Lung (tissue), 11 donors: ENCODE measurements at regions not wholly inside any gene's neighbourhood (a gene's known extent, or its start where the extent isn't known, plus 50 kb on each side); places are given as distances from the start of the nearest gene placed in this dataset.
"Not testable (repeated sequence)": the region's sequence is repeated elsewhere in the genome, so short reads cannot be mapped to it uniquely, and the experiment has no call there.

Experiments used
- ATAC-seq: fragments of 200-7000 bp; cut with Tn5 transposase; one replicate; pipeline ENCODE4 v1.9.1; 2020; ENCODE audit warnings: moderate number of reproducible peaks; ENCODE audit not compliant: insufficient read depth, low FRiP score
- DNase-seq, 3 donors: peaks; one replicate each; pipeline ENCODE4 v3.0.0-alpha.2; 2013 to 2017
- H3K27ac ChIP-seq, 2 donors: one replicate each; pipeline ENCODE4 v1.5.1; 2013; ENCODE audit warnings: mild to moderate bottlenecking in 2 of 2, moderate library complexity in 2 of 2, control low read depth in 1 of 2, inconsistent platforms in 1 of 2, low read depth in 1 of 2, low read length in 1 of 2
- H3K27me3 ChIP-seq, 3 donors: one replicate each; pipeline ENCODE4 v1.5.1; 2013; ENCODE audit warnings: low read length in 2 of 3; ENCODE audit not compliant: control insufficient read depth in 3 of 3, insufficient read depth in 3 of 3
- H3K36me3 ChIP-seq, 4 donors: one replicate each; pipeline ENCODE4 v1.5.1; 2013; ENCODE audit warnings: low read length in 4 of 4, mild to moderate bottlenecking in 1 of 4, moderate library complexity in 1 of 4; ENCODE audit not compliant: control insufficient read depth in 4 of 4, insufficient read depth in 4 of 4
- H3K4me1 ChIP-seq, 5 donors: one replicate each; pipeline ENCODE4 v1.5.1; 2013; ENCODE audit warnings: low read length in 5 of 5, mild to moderate bottlenecking in 2 of 5, moderate library complexity in 1 of 5; ENCODE audit not compliant: control insufficient read depth in 5 of 5, insufficient read depth in 5 of 5
- H3K4me3 ChIP-seq: one replicate; pipeline ENCODE4 v1.5.1; 2013; ENCODE audit warnings: mild to moderate bottlenecking, control low read depth, moderate library complexity
- H3K9ac ChIP-seq, 2 donors: one replicate each; pipeline ENCODE4 v1.5.1; 2013; ENCODE audit warnings: low read length in 2 of 2, control low read depth in 1 of 2; ENCODE audit not compliant: insufficient read depth in 1 of 2
- H3K9me3 ChIP-seq, 4 donors: one replicate each; pipeline ENCODE4 v1.5.1; 2013; ENCODE audit warnings: low read length in 3 of 4, mild to moderate bottlenecking in 1 of 4, moderate library complexity in 1 of 4; ENCODE audit not compliant: control insufficient read depth in 4 of 4, insufficient read depth in 3 of 4
- CTCF ChIP-seq: IDR thresholded peaks from 2 replicates; pipeline ENCODE4 v1.5.1; 2012; ENCODE audit warnings: mild to moderate bottlenecking; ENCODE audit errors: control extremely low read depth, extremely low read depth
- WGBS, 2 donors: extraction: QIAGEN DNeasy Blood & Tissue Kit; methylation state at CpG; one replicate each; pipeline ENCODE4 v1.1.7; 2013; 5-methylcytosine and 5-hydroxymethylcytosine counted together
- donor health status: control.
- donor health status: control.
- donor health status: Bipolar disorder and iron deficiency.
- donor health status: healthy.
- donor health status: DM: yes; HTN: yes; CAD: no.

GRCh38 chr3:10109-10996 is 186.2 kb upstream of the CHL1 start:
- WGBS, 2 donors, result 6 to 100% methylated on average over 4 to 10 of the region's 15 CpGs
- H3K27ac ChIP-seq, H3K36me3 ChIP-seq, H3K9me3 ChIP-seq, H3K4me3 ChIP-seq, H3K9ac ChIP-seq, H3K4me1 ChIP-seq, H3K27me3 ChIP-seq, ATAC-seq: not testable (repeated sequence)
- peak in 1 of 3 donors; percentile 18 for DNase-seq

GRCh38 chr3:11734-12133 is 184.8 kb upstream of the CHL1 start:
- no peak for TF ChIP-seq CTCF
- WGBS, 2 donors, result 46 to 52% methylated on average over 12 to 21 of the region's 22 CpGs
- Histone ChIP-seq H3K4me1 (no peaks in the 10 kb centered on the region), H3K27me3 (no peaks in the 10 kb centered on the region), H3K9ac (no peak overlapping the region), H3K9me3 (peaks cover 0 to 3% (median 0%) of the 10 kb centered on the region in 4 donors), H3K4me3 (no peak overlapping the region), H3K36me3 (no peaks in the 10 kb centered on the region), H3K27ac (no peak overlapping the region)
- DNase-seq, result peak in 1 of 3 donors; percentile 18
- ATAC-seq, result no peak

- no peak for TF ChIP-seq CTCF
- no peaks in the 10 kb centered on the region for H3K27me3 ChIP-seq
- WGBS, 2 donors, result 69 to 78% methylated on average over 3 of the region's 3 CpGs
- H3K27ac ChIP-seq, result no peak overlapping the region
- peaks cover 0 to 3% (median 0%) of the 10 kb centered on the region in 4 donors for H3K9me3 ChIP-seq
- no peak overlapping the region for H3K9ac ChIP-seq
- DNase-seq (no peak), ATAC-seq (no peak)
- H3K4me3 ChIP-seq, result no peak overlapping the region
- H3K4me1 ChIP-seq, result no peaks in the 10 kb centered on the region
- H3K36me3 ChIP-seq, result no peaks in the 10 kb centered on the region
Observed at GRCh38 chr3:14652-15051, 181.9 kb upstream of the CHL1 start.

GRCh38 chr3:16366-16765 is 180.2 kb upstream of the CHL1 start:
- H3K9me3 ChIP-seq, result no peaks in the 10 kb centered on the region
- DNase-seq, result no peak
- no peaks in the 10 kb centered on the region for H3K36me3 ChIP-seq

More at GRCh38 chr3:16366-16765, 180.2 kb upstream of the CHL1 start:
- Histone ChIP-seq H3K4me1 (no peaks in the 10 kb centered on the region), H3K9ac (no peak overlapping the region), H3K4me3 (no peak overlapping the region), H3K27me3 (no peaks in the 10 kb centered on the region), H3K27ac (no peak overlapping the region)
- TF ChIP-seq CTCF, result no peak
- ATAC-seq, result no peak
- 79 to 80% methylated on average over 2 of the region's 2 CpGs for WGBS, 2 donors
